HL-60 (cell line): ENCODE measurements at regions not wholly inside any gene's neighbourhood (a gene's known extent, or its start where the extent isn't known, plus 50 kb on each side); places are given as distances from the start of the nearest gene placed in this dataset.

ENCODE experiments used
- DNase-seq, 2 experiments: peaks; one replicate each; pipeline ENCODE4 v3.0.0-alpha.2; 2010 to 2020; ENCODE audit warnings: low read depth in 1 of 2, low spot score in 1 of 2
- H3K27ac ChIP-seq: fragments of 250-450 bp; sonication (Bioruptor Pico); replicated peaks from 2 replicates; pipeline ENCODE4 v1.5.1; 2020; ENCODE audit warnings: mild to moderate bottlenecking, moderate library complexity
- H3K27me3 ChIP-seq: fragments of 250-450 bp; sonication (Bioruptor Pico); 2 replicates; pipeline ENCODE4 v1.5.1; 2021; ENCODE audit warnings: mild to moderate bottlenecking, moderate library complexity; ENCODE audit not compliant: insufficient read depth, poor library complexity, severe bottlenecking
- H3K4me3 ChIP-seq: replicated peaks from 2 replicates; pipeline ENCODE4 v1.5.1; 2011; ENCODE audit warnings: mild to moderate bottlenecking, control low read depth, low read length; ENCODE audit not compliant: insufficient read depth
- GABPA ChIP-seq: IDR thresholded peaks from 2 replicates; pipeline ENCODE4 v1.6.1; 2012; ENCODE audit warnings: low read depth
- POLR2AphosphoS5 ChIP-seq: IDR thresholded peaks from 2 replicates; pipeline ENCODE4 v1.6.1; 2012; ENCODE audit warnings: low read depth
- SPI1 ChIP-seq: IDR thresholded peaks from 2 replicates; pipeline ENCODE4 v1.6.1; 2012; ENCODE audit warnings: low read depth, mild to moderate bottlenecking, borderline replicate concordance
- TF ChIP-seq, protein P1 (sequence below): IDR thresholded peaks from 2 replicates; pipeline ENCODE4 v1.6.1; 2012; ENCODE audit warnings: low read depth; ENCODE audit not compliant: insufficient replicate concordance
- TF ChIP-seq, protein P2 (sequence below): IDR thresholded peaks from one replicate; pipeline ENCODE4 v1.5.1; 2011; ENCODE audit warnings: low read length, control low read depth, inconsistent platforms; ENCODE audit not compliant: insufficient read depth

DNA sequence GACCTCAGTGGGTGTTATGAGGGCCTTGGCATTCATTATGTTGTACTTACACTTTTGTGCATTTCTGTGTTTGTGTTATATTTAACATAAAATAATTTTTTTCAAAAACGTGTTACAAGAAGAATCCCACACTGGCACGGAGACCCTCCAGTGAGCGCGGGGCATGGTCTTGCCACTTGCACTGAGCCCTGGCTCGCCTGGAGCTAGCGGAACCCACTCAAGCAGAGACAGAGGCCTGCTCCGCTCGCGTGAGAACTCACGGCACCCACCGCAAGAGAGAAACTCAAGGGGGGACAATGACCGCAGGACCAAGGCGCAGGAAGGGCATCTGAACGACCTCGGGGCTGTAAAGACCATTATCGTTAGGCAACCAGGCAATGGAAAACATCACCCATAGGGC, 248.0 kb upstream of the SOX11 start:
- Histone ChIP-seq H3K27ac (no peak overlapping the region), H3K27me3 (no peaks in the 10 kb centered on the region), H3K4me3 (no peak overlapping the region)
- TF ChIP-seq, protein P1, sequence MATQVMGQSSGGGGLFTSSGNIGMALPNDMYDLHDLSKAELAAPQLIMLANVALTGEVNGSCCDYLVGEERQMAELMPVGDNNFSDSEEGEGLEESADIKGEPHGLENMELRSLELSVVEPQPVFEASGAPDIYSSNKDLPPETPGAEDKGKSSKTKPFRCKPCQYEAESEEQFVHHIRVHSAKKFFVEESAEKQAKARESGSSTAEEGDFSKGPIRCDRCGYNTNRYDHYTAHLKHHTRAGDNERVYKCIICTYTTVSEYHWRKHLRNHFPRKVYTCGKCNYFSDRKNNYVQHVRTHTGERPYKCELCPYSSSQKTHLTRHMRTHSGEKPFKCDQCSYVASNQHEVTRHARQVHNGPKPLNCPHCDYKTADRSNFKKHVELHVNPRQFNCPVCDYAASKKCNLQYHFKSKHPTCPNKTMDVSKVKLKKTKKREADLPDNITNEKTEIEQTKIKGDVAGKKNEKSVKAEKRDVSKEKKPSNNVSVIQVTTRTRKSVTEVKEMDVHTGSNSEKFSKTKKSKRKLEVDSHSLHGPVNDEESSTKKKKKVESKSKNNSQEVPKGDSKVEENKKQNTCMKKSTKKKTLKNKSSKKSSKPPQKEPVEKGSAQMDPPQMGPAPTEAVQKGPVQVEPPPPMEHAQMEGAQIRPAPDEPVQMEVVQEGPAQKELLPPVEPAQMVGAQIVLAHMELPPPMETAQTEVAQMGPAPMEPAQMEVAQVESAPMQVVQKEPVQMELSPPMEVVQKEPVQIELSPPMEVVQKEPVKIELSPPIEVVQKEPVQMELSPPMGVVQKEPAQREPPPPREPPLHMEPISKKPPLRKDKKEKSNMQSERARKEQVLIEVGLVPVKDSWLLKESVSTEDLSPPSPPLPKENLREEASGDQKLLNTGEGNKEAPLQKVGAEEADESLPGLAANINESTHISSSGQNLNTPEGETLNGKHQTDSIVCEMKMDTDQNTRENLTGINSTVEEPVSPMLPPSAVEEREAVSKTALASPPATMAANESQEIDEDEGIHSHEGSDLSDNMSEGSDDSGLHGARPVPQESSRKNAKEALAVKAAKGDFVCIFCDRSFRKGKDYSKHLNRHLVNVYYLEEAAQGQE = no peak
- no peak for TF ChIP-seq POLR2AphosphoS5
- no peak for TF ChIP-seq GABPA
- no peak for TF ChIP-seq SPI1
- TF ChIP-seq, protein P2, sequence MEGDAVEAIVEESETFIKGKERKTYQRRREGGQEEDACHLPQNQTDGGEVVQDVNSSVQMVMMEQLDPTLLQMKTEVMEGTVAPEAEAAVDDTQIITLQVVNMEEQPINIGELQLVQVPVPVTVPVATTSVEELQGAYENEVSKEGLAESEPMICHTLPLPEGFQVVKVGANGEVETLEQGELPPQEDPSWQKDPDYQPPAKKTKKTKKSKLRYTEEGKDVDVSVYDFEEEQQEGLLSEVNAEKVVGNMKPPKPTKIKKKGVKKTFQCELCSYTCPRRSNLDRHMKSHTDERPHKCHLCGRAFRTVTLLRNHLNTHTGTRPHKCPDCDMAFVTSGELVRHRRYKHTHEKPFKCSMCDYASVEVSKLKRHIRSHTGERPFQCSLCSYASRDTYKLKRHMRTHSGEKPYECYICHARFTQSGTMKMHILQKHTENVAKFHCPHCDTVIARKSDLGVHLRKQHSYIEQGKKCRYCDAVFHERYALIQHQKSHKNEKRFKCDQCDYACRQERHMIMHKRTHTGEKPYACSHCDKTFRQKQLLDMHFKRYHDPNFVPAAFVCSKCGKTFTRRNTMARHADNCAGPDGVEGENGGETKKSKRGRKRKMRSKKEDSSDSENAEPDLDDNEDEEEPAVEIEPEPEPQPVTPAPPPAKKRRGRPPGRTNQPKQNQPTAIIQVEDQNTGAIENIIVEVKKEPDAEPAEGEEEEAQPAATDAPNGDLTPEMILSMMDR = no peak
- DNase-seq = no peak

DNA sequence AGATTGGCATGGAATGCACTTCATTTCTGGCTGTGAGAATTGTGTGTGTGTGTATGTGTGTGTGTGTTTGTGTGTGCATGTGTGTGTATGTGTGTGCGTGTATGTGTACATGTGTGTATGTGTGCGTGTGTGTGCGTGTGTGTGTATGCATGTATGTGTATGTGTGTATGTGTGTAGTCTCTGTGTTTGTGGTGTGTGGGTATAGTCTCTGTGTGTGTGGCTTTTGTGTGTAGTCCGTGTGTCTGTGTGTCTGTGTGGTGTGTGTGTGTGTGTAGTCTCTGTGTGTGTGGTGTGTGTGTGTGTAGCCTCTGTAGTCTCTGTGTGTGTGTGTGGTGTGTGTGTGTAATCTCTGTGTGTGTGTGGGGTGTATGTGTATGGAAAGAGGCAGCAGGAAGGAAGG, 247.3 kb upstream of the SOX11 start:
- no peak overlapping the region for H3K27ac ChIP-seq
- no peak overlapping the region for H3K4me3 ChIP-seq
- DNase-seq = no peak
- no peaks in the 10 kb centered on the region for H3K27me3 ChIP-seq
- TF ChIP-seq, protein P1 = no peak
- TF ChIP-seq GABPA (no peak), POLR2AphosphoS5 (no peak), SPI1 (no peak)
- TF ChIP-seq, protein P2 = no peak

DNA sequence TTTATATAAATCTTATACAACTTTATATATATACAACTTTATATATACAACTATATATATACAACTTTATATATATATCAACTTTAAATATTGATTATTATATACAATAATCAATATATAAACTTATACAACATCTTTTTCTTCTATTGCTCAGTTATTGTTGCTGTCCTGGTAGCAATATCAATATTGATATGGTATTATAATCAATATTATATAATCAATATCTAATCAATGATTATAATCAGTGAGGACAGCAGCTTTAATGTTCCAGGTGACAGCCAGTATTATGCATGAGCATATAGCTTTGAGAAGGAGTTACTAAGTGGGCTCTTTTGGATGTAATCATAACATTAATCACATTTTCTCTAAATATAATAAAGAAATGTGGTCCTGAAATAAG, 242.3 kb upstream of the SOX11 start:
- no peaks in the 10 kb centered on the region for H3K27me3 ChIP-seq
- DNase-seq = no peak
- no peak overlapping the region for H3K4me3 ChIP-seq
- no peak overlapping the region for H3K27ac ChIP-seq
- no peak for TF ChIP-seq SPI1
- TF ChIP-seq, protein P1 = no peak
